HCT116 (cell line): ENCODE measurements at regions not wholly inside any gene's neighbourhood (a gene's known extent, or its start where the extent isn't known, plus 50 kb on each side); places are given as distances from the start of the nearest gene placed in this dataset.
"Not testable (repeated sequence)": the region's sequence is repeated elsewhere in the genome, so short reads cannot be mapped to it uniquely, and the experiment has no call there.

Experiments used
- ATAC-seq: fragments of 200-7000 bp; cut with Tn5 transposase; 2 replicates; pipeline ENCODE4 v1.9.1; 2020; ENCODE audit warnings: mild to moderate bottlenecking, moderate library complexity
- BruUV-seq: library from RNA; stranded (reverse); fragments of 400-500 nt; replicated peaks from 2 replicates; lab custom pipeline; 2021; lab: Mats Ljungman, UMichigan
- CTCF ChIA-PET: fragments of 300-600 bp; sonication (Branson Sonifier 250); formaldehyde crosslinking; loops from one replicate; lab custom pipeline; 2021; ENCODE audit warnings: antibody characterized with exemption; lab: Charles Lee
- POLR2A ChIA-PET: fragments of 300-600, 350-600 bp; sonication (Branson Sonifier 250); formaldehyde crosslinking; loops from one replicate; lab custom pipeline; 2021; ENCODE audit warnings: antibody characterized with exemption; lab: Charles Lee
- RAD21 ChIA-PET, 2 experiments: fragments of 300-600 bp; sonication (Branson Sonifier 250); formaldehyde crosslinking; loops; one replicate each; lab custom pipeline; 2023; ENCODE audit warnings: low total read pairs in 2 of 2; ENCODE audit not compliant: uncharacterized antibody in 2 of 2, unreplicated experiment in 2 of 2, low non-redundant PET in 1 of 2; lab: Charles Lee
- DNase-seq: peaks from one replicate; pipeline ENCODE4 v3.0.0-alpha.2; 2010; ENCODE audit warnings: low read depth, low spot score
- H2AFZ ChIP-seq: fragments of 200-600 bp; shearing (Covaris generic), sonication (generic); 2 replicates; pipeline ENCODE4 v1.6.1; 2017; ENCODE audit warnings: low read depth, mixed run types, mixed read lengths, antibody characterized with exemption, low read length; ENCODE audit not compliant: poor library complexity, severe bottlenecking
- H3K27ac ChIP-seq: 2 replicates; pipeline ENCODE4 v1.5.1; 2012; ENCODE audit warnings: low read depth, low read length
- H3K27me3 ChIP-seq: fragments of 200-600 bp; sonication (generic); 2 replicates; pipeline ENCODE4 v1.6.1; 2016; ENCODE audit warnings: mixed run types, low read length, mixed read lengths; ENCODE audit not compliant: insufficient read depth
- H3K36me3 ChIP-seq, 2 experiments: fragments of 200-500 bp in 1 of 2; fragments of 200-600 bp in 1 of 2; sonication (Bioruptor generic) in 1 of 2; sonication (generic) in 1 of 2; 2 replicates each; pipeline versions ENCODE4 v1.5.1 to v1.6.1; 2014 to 2016; ENCODE audit warnings: low read length in 2 of 2, inconsistent platforms in 1 of 2, mixed read lengths in 1 of 2, mixed run types in 1 of 2; ENCODE audit not compliant: insufficient read depth in 2 of 2, control insufficient read depth in 1 of 2
- H3K4me1 ChIP-seq, 2 experiments: fragments of 200-600 bp in 1 of 2; sonication (generic) in 1 of 2; 2 replicates each; pipeline versions ENCODE4 v1.5.1 to v1.6.1; 2012 to 2017; ENCODE audit warnings: low read length in 2 of 2, inconsistent platforms in 1 of 2, mild to moderate bottlenecking in 1 of 2, mixed read lengths in 1 of 2, mixed run types in 1 of 2, moderate library complexity in 1 of 2; ENCODE audit not compliant: insufficient read depth in 2 of 2, control insufficient read depth in 1 of 2
- H3K4me2 ChIP-seq: fragments of 200-600 bp; sonication (generic); 2 replicates; pipeline ENCODE4 v1.6.1; 2017; ENCODE audit warnings: mixed run types, low read length, mixed read lengths
- H3K4me3 ChIP-seq, 2 experiments: fragments of 200-600 bp in 1 of 2; sonication (generic) in 1 of 2; replicated peaks in 1 of 2; 2 replicates each; pipeline ENCODE4 v1.5.1; 2011 to 2016; ENCODE audit warnings: low read length in 2 of 2, control low read depth in 1 of 2, low read depth in 1 of 2, mild to moderate bottlenecking in 1 of 2, mixed read lengths in 1 of 2, mixed run types in 1 of 2
- H3K79me2 ChIP-seq: fragments of 200-600 bp; sonication (generic); 2 replicates; pipeline ENCODE4 v1.6.1; 2017; ENCODE audit warnings: mild to moderate bottlenecking, mixed run types, low read length, moderate library complexity, mixed read lengths; ENCODE audit not compliant: insufficient read depth
- H3K9ac ChIP-seq: fragments of 200-600 bp; sonication (generic); 2 replicates; pipeline ENCODE4 v1.6.1; 2016; ENCODE audit warnings: low read length, mixed read lengths
- H3K9me2 ChIP-seq: fragments of 200-600 bp; sonication (generic), shearing (Covaris generic); 2 replicates; pipeline ENCODE4 v1.6.1; 2017; ENCODE audit warnings: mixed run types, mild to moderate bottlenecking, moderate library complexity; ENCODE audit not compliant: insufficient read depth
- H3K9me3 ChIP-seq, 2 experiments: fragments of 200-500 bp in 1 of 2; fragments of 200-600 bp in 1 of 2; sonication (Bioruptor generic) in 1 of 2; sonication (generic) in 1 of 2; 2 replicates each; pipeline ENCODE4 v1.6.1; 2014 to 2017; ENCODE audit warnings: low read length in 2 of 2, mixed read lengths in 2 of 2, inconsistent platforms in 1 of 2, low read depth in 1 of 2, mild to moderate bottlenecking in 1 of 2, mixed run types in 1 of 2, moderate library complexity in 1 of 2; ENCODE audit not compliant: control insufficient read depth in 1 of 2, insufficient read depth in 1 of 2
- H4K20me1 ChIP-seq: fragments of 200-600 bp; sonication (generic), shearing (Covaris generic); 2 replicates; pipeline ENCODE4 v1.6.1; 2017; ENCODE audit warnings: mixed run types, mild to moderate bottlenecking, moderate library complexity; ENCODE audit not compliant: insufficient read depth
- CTCF ChIP-seq, 3 experiments: fragments of 200-600 bp in 1 of 3; sonication (generic) in 1 of 3; IDR thresholded peaks in 2 of 3; conservative IDR thresholded peaks in 1 of 3; 2 replicates each; pipeline ENCODE4 v1.5.1; 2012 to 2017; ENCODE audit warnings: low read depth in 2 of 3, low read length in 2 of 3, antibody characterized with exemption in 1 of 3, borderline replicate concordance in 1 of 3, control low read depth in 1 of 3, mild to moderate bottlenecking in 1 of 3, mixed read lengths in 1 of 3, mixed run types in 1 of 3, moderate library complexity in 1 of 3; ENCODE audit not compliant: insufficient read depth in 1 of 3
- RAD21 ChIP-seq: IDR thresholded peaks from 2 replicates; pipeline ENCODE4 v1.6.1; 2012; ENCODE audit warnings: low read depth, mild to moderate bottlenecking
- intact Hi-C: fragments of 100-400 bp; cut with micrococcal nuclease; formaldehyde crosslinking; loops from 2 replicates; pipeline ENCODE4 v1.10.0; 2022

- not testable (repeated sequence) for DNase-seq
Observed at GRCh38 chr11:71638801-71639519, 56.3 kb upstream of the KRTAP5-11 start.

GRCh38 chr11:71639520-71639849 lies 56.8 kb upstream of the KRTAP5-11 start:
- H3K27ac ChIP-seq, H2AFZ ChIP-seq, H3K4me1 ChIP-seq, intact Hi-C loops, H4K20me1 ChIP-seq, RAD21 ChIA-PET, H3K79me2 ChIP-seq, POLR2A ChIA-PET, CTCF ChIA-PET, H3K27me3 ChIP-seq, H3K36me3 ChIP-seq, DNase-seq, BruUV-seq, H3K9me3 ChIP-seq, H3K9ac ChIP-seq, ATAC-seq, H3K9me2 ChIP-seq: not testable (repeated sequence)
- Histone ChIP-seq H3K4me2 (peak overlapping the region; percentile 78), H3K4me3 (peak overlapping the region; percentile 34 to 53)

More at GRCh38 chr11:71638801-71639519, 56.3 kb upstream of the KRTAP5-11 start:
- H4K20me1 ChIP-seq, H3K36me3 ChIP-seq, CTCF ChIA-PET, POLR2A ChIA-PET, H3K9me3 ChIP-seq, RAD21 ChIA-PET, H3K27ac ChIP-seq, H2AFZ ChIP-seq, BruUV-seq, H3K9ac ChIP-seq, intact Hi-C loops, H3K4me1 ChIP-seq, H3K27me3 ChIP-seq, H3K79me2 ChIP-seq, H3K9me2 ChIP-seq: not testable (repeated sequence)
- H3K4me3 ChIP-seq: peak overlapping the region; percentile 34 to 53
- ATAC-seq: peak; percentile 93
- peak overlapping the region; percentile 78 for H3K4me2 ChIP-seq
- TF ChIP-seq RAD21: peak; percentile 60
- TF ChIP-seq CTCF (IDR thresholded peaks at IDR 0.05 in 2 of 3, conservative IDR thresholded peaks at IDR 0.05 in 1 of 3; ENCODE audit: borderline replicate concordance in 1 of 3, insufficient read depth in 1 of 3, low read depth in 2 of 3, low read length in 2 of 3): peak; percentile 35 to 59 (median 48); a peak in 4 of 6 replicates

- H3K9me2 ChIP-seq, intact Hi-C loops, H3K79me2 ChIP-seq, DNase-seq, BruUV-seq, H3K27ac ChIP-seq, H4K20me1 ChIP-seq, H3K36me3 ChIP-seq, POLR2A ChIA-PET, H3K27me3 ChIP-seq, ATAC-seq, H2AFZ ChIP-seq, H3K9me3 ChIP-seq, RAD21 ChIA-PET, H3K9ac ChIP-seq, CTCF ChIA-PET, H3K4me1 ChIP-seq, H3K4me2 ChIP-seq, H3K4me3 ChIP-seq: not testable (repeated sequence)
Observed at GRCh38 chr11:71639916-71640315, 57.2 kb upstream of the KRTAP5-11 start.

GRCh38 chr11:71647078-71647477 lies 64.4 kb upstream of the KRTAP5-11 start:
- intact Hi-C loops, H3K36me3 ChIP-seq, H3K4me2 ChIP-seq, H4K20me1 ChIP-seq, POLR2A ChIA-PET, H3K4me1 ChIP-seq, H3K4me3 ChIP-seq, H3K9me2 ChIP-seq, H3K27ac ChIP-seq, RAD21 ChIA-PET, H3K27me3 ChIP-seq, DNase-seq, CTCF ChIA-PET, H2AFZ ChIP-seq, BruUV-seq, H3K9me3 ChIP-seq, H3K9ac ChIP-seq, H3K79me2 ChIP-seq, ATAC-seq: not testable (repeated sequence)
